HG02884 (cell line): ENCODE measurements at regions not wholly inside any gene's neighbourhood (a gene's known extent, or its start where the extent isn't known, plus 50 kb on each side); places are given as distances from the start of the nearest gene placed in this dataset.
"Not testable (repeated sequence)": the region's sequence is repeated elsewhere in the genome, so short reads cannot be mapped to it uniquely, and the experiment has no call there.

ENCODE experiments used
- ATAC-seq: cut with Tn5 transposase; IDR thresholded peaks from one replicate; pipeline ENCODE4 v1.9.1; 2021; ENCODE audit warnings: mild to moderate bottlenecking, moderate library complexity; ENCODE audit not compliant: unreplicated experiment

- ATAC-seq, result no peak
These were observed 585.7 kb downstream of the ACTL7B start for GRCh38 chr9:108270051-108270450.

GRCh38 chr9:108269371-108269770, 586.4 kb downstream of the ACTL7B start:
- no peak for ATAC-seq

DNA sequence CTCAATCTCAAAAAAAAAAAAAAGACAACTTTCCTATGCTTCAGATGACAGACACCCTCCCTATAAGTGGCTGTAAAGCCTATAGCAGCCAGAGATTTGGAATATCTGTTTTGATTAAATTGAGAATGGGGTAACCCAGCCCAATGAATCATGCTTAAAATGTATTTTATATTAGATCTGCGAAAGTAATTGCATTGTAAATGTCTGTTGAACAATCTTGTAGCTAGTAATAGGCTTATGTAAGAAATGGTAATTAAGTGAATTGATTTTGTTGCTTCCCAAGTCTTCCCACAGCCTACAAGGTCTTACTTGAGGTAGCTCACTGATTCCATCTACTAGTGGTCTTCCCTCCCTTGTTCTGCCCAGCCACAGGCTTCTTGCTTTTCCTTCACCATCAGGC, 590.7 kb downstream of the ACTL7B start:
- ATAC-seq, result no peak

DNA sequence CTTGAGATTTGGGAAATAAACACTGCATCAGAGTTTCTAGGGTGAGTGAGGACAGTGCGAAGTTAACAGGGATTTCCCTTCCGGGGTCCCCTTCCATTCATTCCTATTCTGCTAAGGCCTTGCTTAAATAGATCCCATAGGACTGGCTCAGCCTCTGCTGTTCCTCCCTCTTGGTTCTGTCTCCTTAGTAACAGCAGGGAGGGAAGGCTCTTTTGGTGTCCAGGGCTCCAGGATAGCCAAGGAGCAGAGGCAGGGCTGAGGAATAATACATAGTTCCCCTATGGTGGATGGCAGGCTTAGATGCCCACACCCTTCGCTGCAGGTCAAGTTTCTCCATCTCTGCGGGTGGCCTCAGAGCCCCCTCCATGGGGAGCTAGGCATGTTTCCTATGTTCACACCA, 591.7 kb downstream of the ACTL7B start:
- no peak for ATAC-seq

DNA sequence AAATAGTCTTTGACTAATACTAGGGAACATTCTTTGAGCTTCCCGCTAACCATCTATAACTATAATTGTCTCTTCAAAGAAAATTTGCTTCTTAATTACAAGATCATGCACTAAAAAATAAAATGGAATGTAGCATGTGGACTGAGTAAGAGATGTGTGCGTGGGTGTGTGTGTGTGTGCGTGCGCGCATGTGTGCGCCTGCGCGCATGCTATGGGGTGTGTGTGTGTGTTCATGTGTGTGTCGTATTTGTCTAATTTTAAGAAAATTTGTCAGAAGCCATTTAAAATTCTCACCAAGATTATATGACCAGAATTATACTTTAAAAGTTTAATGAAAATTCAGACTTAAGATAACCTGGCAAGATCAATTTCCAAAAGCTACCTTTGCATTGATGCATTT, 593.0 kb downstream of the ACTL7B start:
- no peak for ATAC-seq

- ATAC-seq, result no peak
These were observed 595.7 kb downstream of the ACTL7B start for GRCh38 chr9:108259917-108260675.

DNA sequence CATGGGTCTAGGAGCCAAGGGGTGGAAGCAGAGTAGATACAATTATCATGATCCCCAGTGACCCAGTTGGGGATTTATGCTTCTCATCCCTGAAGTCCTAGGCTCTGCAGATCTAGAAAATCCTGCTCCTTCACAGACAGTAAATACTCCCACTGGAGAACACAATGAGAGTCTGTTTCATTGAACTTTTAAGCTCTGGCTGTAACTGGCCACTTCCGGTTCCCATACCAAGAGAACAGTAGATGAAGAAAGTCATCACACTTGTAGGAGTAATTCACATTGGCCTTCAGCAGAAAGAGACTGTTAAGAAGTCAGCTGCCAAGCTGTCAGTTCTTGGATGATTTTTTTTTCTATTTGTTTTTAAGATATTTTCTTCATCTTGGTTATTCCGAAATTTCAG, 597.1 kb downstream of the ACTL7B start:
- ATAC-seq, result no peak

DNA sequence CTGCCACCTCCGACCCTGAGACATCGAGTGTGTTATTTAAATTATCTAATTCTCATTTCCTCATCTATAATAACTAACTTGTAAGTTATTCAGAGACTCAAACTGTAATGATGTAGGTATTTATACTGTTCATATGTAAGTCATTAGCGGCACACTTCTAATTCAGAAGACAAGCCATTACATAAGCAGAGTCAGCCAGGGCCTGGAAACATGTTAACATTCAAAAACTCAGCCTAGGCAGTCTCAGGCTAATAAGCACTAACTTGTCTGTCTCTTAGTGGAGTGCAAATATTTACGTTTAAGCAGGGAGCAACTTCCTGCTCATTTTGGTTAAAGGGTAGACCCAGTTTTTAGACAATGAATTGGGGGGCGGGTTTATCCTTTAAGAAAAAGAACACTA, 598.4 kb downstream of the ACTL7B start:
- ATAC-seq, result no peak

DNA sequence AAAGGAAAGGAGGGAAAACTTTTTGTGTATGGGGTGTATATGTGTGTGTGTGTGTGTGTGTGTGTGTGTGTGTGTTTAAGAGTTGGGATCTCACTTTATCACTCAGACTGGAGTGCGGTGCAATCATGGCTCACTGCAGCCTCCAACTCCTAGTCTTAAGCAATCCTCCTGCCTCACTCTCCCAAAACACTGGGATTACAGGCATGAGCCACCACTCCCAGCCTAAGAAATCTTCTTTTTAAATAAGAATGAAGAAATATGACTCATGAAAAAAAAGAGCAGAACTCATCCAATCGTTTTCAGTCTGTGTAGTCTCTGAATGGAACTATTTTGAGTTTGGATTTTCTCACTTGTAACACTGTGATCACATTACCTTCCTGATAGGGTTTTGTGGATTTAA, 601.5 kb downstream of the ACTL7B start:
- ATAC-seq, result no peak

DNA sequence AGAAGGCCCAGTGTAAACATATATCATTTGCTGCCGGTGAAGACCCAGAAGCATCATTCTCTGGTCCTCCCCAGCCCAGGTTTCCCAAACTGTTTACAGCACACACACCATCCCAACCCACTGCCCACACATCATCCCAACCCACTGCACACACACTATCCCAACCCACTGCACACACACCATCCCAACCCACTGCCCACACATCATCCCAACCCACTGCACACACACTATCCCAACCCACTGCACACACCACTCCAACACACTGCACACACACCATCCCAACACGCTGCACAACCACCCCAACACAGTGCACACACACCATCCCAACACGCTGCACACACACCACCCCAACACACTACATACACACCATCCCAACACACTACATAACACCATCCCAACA, 608.4 kb downstream of the ACTL7B start:
- not testable (repeated sequence) for ATAC-seq

DNA sequence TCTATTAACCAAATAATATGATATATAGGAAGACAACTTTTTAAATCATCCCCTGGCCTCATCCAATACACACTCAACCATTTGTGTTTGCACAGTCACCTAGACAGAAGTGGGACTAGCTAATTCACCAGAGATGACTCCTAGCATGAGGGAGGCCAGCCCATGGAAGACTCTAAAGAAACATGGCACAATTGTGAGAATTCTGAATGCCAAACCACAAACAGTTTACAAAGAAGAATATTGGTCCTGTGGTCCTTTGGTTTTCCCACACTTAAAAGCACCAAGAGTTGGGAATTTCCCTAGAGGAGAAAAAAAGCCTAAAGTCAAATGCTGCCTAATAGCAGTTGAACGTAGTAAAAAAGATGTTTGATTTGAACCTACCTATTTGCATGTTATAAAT, 609.9 kb downstream of the ACTL7B start:
- no peak for ATAC-seq

GRCh38 chr9:108245331-108245730, 610.5 kb downstream of the ACTL7B start:
- no peak for ATAC-seq

DNA sequence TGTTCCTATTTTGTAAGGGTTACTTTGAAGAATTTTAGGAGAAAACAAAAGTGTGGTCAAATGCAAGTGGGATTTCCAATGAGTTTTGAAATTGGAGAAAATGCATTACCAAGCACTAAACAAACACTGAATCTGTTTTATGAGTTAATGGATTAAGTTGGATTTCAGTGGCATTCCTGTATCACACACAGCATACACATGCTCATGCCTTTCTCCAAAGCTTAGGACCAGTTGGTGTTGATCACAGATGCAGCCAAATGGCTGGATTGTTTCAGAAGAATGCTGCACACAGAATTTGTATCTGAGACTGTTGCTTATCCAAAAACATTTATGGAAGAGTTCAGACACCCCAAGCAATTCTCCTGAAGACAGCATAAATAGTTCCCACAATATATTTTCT, 611.1 kb downstream of the ACTL7B start:
- no peak for ATAC-seq

- ATAC-seq, result no peak
These were observed 614.3 kb downstream of the ACTL7B start for GRCh38 chr9:108241384-108242073.

DNA sequence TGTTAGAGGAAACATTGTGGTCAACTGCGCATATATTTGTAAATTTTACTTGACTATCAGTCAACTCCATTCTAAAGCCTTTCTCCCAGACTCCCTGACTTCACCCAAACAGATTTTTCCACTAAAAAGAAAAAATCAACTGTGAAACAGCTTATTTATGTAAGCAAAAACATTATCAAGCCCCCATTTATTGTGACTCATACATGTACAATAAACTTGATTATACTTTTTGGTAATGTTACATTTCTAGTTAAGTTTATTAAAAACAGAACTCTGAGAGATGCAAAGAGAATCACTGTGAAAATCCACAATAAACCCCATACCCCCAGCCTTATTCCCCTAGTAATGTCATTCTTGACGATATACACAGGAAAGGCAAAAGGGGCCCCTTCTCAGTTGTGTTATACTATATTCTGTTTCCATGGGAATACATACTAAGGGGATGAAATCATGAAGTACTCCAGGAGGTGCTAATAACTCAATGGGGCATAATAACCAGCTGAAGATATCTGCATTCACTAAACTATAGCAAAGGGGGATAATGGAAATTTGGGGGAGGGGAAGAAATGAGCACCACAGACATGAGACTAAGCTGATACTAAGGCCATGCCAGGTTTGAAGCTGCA, 616.0 kb downstream of the ACTL7B start:
- no peak for ATAC-seq

DNA sequence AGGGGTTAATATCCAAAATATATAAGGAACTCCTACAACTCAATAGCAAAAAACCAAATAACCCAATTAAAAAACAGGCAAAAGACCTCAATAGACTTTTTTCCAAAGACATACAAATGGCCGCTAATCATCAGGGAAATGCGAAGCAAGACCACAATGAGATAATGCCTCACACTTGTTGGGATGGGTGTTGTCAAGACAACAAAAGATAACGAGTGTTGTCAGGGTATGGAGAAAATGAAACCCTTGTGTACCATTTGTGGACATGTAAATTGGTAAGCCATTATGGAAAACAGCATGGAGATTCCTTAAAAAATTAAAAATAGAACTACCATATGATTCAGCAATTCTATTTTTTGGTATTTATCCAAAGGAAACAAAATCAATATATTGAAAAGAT, 620.2 kb downstream of the ACTL7B start:
- ATAC-seq, result no peak

GRCh38 chr9:108234811-108235210, 621.0 kb downstream of the ACTL7B start:
- ATAC-seq, result no peak

- ATAC-seq, result no peak
These were observed 630.5 kb downstream of the ACTL7B start for GRCh38 chr9:108225149-108225800.

- no peak for ATAC-seq
These were observed 631.1 kb downstream of the ACTL7B start for GRCh38 chr9:108224716-108225115.

- no peak for ATAC-seq
These were observed 636.1 kb downstream of the ACTL7B start for GRCh38 chr9:108219664-108220063.
